Osteocyte (in vitro differentiated cells): ENCODE measurements at regions not wholly inside any gene's neighbourhood (a gene's known extent, or its start where the extent isn't known, plus 50 kb on each side); places are given as distances from the start of the nearest gene placed in this dataset.

Source experiments
- DNase-seq: peaks from one replicate; pipeline ENCODE4 v3.0.0; 2021; ENCODE audit warnings: mixed read lengths; ENCODE audit not compliant: unreplicated experiment; ENCODE audit errors: extremely low spot score
- H3K27ac Mint-ChIP-seq: one replicate; pipeline ENCODE4 v1.8.0; 2021; ENCODE audit warnings: mild to moderate bottlenecking, mixed read lengths; ENCODE audit not compliant: unreplicated experiment
- H3K27me3 Mint-ChIP-seq: one replicate; pipeline ENCODE4 v1.8.0; 2021; ENCODE audit warnings: mixed read lengths; ENCODE audit not compliant: unreplicated experiment
- H3K36me3 Mint-ChIP-seq: one replicate; pipeline ENCODE4 v1.8.0; 2021; ENCODE audit warnings: mixed read lengths; ENCODE audit not compliant: unreplicated experiment
- H3K4me1 Mint-ChIP-seq: one replicate; pipeline ENCODE4 v1.8.0; 2021; ENCODE audit warnings: mixed read lengths; ENCODE audit not compliant: unreplicated experiment
- H3K4me3 Mint-ChIP-seq: one replicate; pipeline ENCODE4 v1.8.0; 2021; ENCODE audit warnings: mild to moderate bottlenecking, moderate library complexity, mixed read lengths; ENCODE audit not compliant: unreplicated experiment
- H3K9me3 Mint-ChIP-seq: one replicate; pipeline ENCODE4 v1.8.0; 2021; ENCODE audit warnings: mixed read lengths; ENCODE audit not compliant: unreplicated experiment
- CTCF ChIP-seq: fragments of 200-600 bp; sonication (generic); IDR thresholded peaks from 2 replicates; pipeline ENCODE4 v1.5.0; 2021; ENCODE audit warnings: antibody characterized with exemption, mild to moderate bottlenecking, moderate library complexity

- no peak for TF ChIP-seq CTCF
- Mint-ChIP-seq H3K27ac (no peak overlapping the region), H3K4me3 (no peak overlapping the region)
Observed at GRCh38 chr10:105774881-105775280, 1133.8 kb downstream of the SORCS3 start.

GRCh38 chr10:105774351-105774750 is 1133.3 kb downstream of the SORCS3 start:
- H3K27ac Mint-ChIP-seq, result no peak overlapping the region
- no peak overlapping the region for H3K4me3 Mint-ChIP-seq
- H3K27me3 Mint-ChIP-seq, result no peaks in the 10 kb centered on the region
- no peaks in the 10 kb centered on the region for H3K36me3 Mint-ChIP-seq
- no peak for DNase-seq
- H3K4me1 Mint-ChIP-seq, result no peaks in the 10 kb centered on the region
- peaks cover 8% of the 10 kb centered on the region for H3K9me3 Mint-ChIP-seq
- no peak for TF ChIP-seq CTCF

More at GRCh38 chr10:105774881-105775280, 1133.8 kb downstream of the SORCS3 start:
- no peak for DNase-seq
- H3K9me3 Mint-ChIP-seq, result peaks cover 8% of the 10 kb centered on the region
- no peaks in the 10 kb centered on the region for H3K4me1 Mint-ChIP-seq
- no peaks in the 10 kb centered on the region for H3K36me3 Mint-ChIP-seq
- no peaks in the 10 kb centered on the region for H3K27me3 Mint-ChIP-seq

- Mint-ChIP-seq H3K9me3 (peaks cover 16% of the 10 kb centered on the region), H3K4me3 (no peak overlapping the region), H3K36me3 (no peaks in the 10 kb centered on the region), H3K27ac (no peak overlapping the region), H3K27me3 (no peaks in the 10 kb centered on the region), H3K4me1 (no peaks in the 10 kb centered on the region)
- TF ChIP-seq CTCF, result no peak
- no peak for DNase-seq
Observed at GRCh38 chr10:105770524-105771212, 1129.6 kb downstream of the SORCS3 start.

GRCh38 chr10:105769248-105770184 is 1128.4 kb downstream of the SORCS3 start:
- H3K27me3 Mint-ChIP-seq, result no peaks in the 10 kb centered on the region
- no peak overlapping the region for H3K27ac Mint-ChIP-seq
- TF ChIP-seq CTCF, result no peak
- no peak overlapping the region for H3K4me3 Mint-ChIP-seq
- no peaks in the 10 kb centered on the region for H3K36me3 Mint-ChIP-seq
- no peak for DNase-seq
- H3K9me3 Mint-ChIP-seq, result peaks cover 19% of the 10 kb centered on the region
- no peaks in the 10 kb centered on the region for H3K4me1 Mint-ChIP-seq

- Mint-ChIP-seq H3K27ac (no peak overlapping the region), H3K27me3 (no peaks in the 10 kb centered on the region), H3K4me3 (no peak overlapping the region), H3K36me3 (no peaks in the 10 kb centered on the region), H3K9me3 (peaks cover 32% of the 10 kb centered on the region), H3K4me1 (no peaks in the 10 kb centered on the region)
- no peak for TF ChIP-seq CTCF
- DNase-seq, result no peak
Observed at GRCh38 chr10:105763611-105764010, 1122.5 kb downstream of the SORCS3 start.
